HCT116 (cell line): ENCODE measurements at regions not wholly inside any gene's neighbourhood (a gene's known extent, or its start where the extent isn't known, plus 50 kb on each side); places are given as distances from the start of the nearest gene placed in this dataset.

ENCODE experiments used
- ATAC-seq: fragments of 200-7000 bp; cut with Tn5 transposase; 2 replicates; pipeline ENCODE4 v1.9.1; 2020; ENCODE audit warnings: mild to moderate bottlenecking, moderate library complexity
- BruUV-seq: library from RNA; stranded (reverse); fragments of 400-500 nt; replicated peaks from 2 replicates; lab custom pipeline; 2021; lab: Mats Ljungman, UMichigan
- CTCF ChIA-PET: fragments of 300-600 bp; sonication (Branson Sonifier 250); formaldehyde crosslinking; loops from one replicate; lab custom pipeline; 2021; ENCODE audit warnings: antibody characterized with exemption; lab: Charles Lee
- POLR2A ChIA-PET: fragments of 300-600, 350-600 bp; sonication (Branson Sonifier 250); formaldehyde crosslinking; loops from one replicate; lab custom pipeline; 2021; ENCODE audit warnings: antibody characterized with exemption; lab: Charles Lee
- RAD21 ChIA-PET, 2 experiments: fragments of 300-600 bp; sonication (Branson Sonifier 250); formaldehyde crosslinking; loops; one replicate each; lab custom pipeline; 2023; ENCODE audit warnings: low total read pairs in 2 of 2; ENCODE audit not compliant: uncharacterized antibody in 2 of 2, unreplicated experiment in 2 of 2, low non-redundant PET in 1 of 2; lab: Charles Lee
- DNase-seq: peaks from one replicate; pipeline ENCODE4 v3.0.0-alpha.2; 2010; ENCODE audit warnings: low read depth, low spot score
- H2AFZ ChIP-seq: fragments of 200-600 bp; shearing (Covaris generic), sonication (generic); 2 replicates; pipeline ENCODE4 v1.6.1; 2017; ENCODE audit warnings: low read depth, mixed run types, mixed read lengths, antibody characterized with exemption, low read length; ENCODE audit not compliant: poor library complexity, severe bottlenecking
- H3K27ac ChIP-seq: 2 replicates; pipeline ENCODE4 v1.5.1; 2012; ENCODE audit warnings: low read depth, low read length
- H3K27me3 ChIP-seq: fragments of 200-600 bp; sonication (generic); 2 replicates; pipeline ENCODE4 v1.6.1; 2016; ENCODE audit warnings: mixed run types, low read length, mixed read lengths; ENCODE audit not compliant: insufficient read depth
- H3K36me3 ChIP-seq, 2 experiments: fragments of 200-500 bp in 1 of 2; fragments of 200-600 bp in 1 of 2; sonication (Bioruptor generic) in 1 of 2; sonication (generic) in 1 of 2; 2 replicates each; pipeline versions ENCODE4 v1.5.1 to v1.6.1; 2014 to 2016; ENCODE audit warnings: low read length in 2 of 2, inconsistent platforms in 1 of 2, mixed read lengths in 1 of 2, mixed run types in 1 of 2; ENCODE audit not compliant: insufficient read depth in 2 of 2, control insufficient read depth in 1 of 2
- H3K4me1 ChIP-seq, 2 experiments: fragments of 200-600 bp in 1 of 2; sonication (generic) in 1 of 2; 2 replicates each; pipeline versions ENCODE4 v1.5.1 to v1.6.1; 2012 to 2017; ENCODE audit warnings: low read length in 2 of 2, inconsistent platforms in 1 of 2, mild to moderate bottlenecking in 1 of 2, mixed read lengths in 1 of 2, mixed run types in 1 of 2, moderate library complexity in 1 of 2; ENCODE audit not compliant: insufficient read depth in 2 of 2, control insufficient read depth in 1 of 2
- H3K4me2 ChIP-seq: fragments of 200-600 bp; sonication (generic); 2 replicates; pipeline ENCODE4 v1.6.1; 2017; ENCODE audit warnings: mixed run types, low read length, mixed read lengths
- H3K4me3 ChIP-seq, 2 experiments: fragments of 200-600 bp in 1 of 2; sonication (generic) in 1 of 2; replicated peaks in 1 of 2; 2 replicates each; pipeline ENCODE4 v1.5.1; 2011 to 2016; ENCODE audit warnings: low read length in 2 of 2, control low read depth in 1 of 2, low read depth in 1 of 2, mild to moderate bottlenecking in 1 of 2, mixed read lengths in 1 of 2, mixed run types in 1 of 2
- H3K79me2 ChIP-seq: fragments of 200-600 bp; sonication (generic); 2 replicates; pipeline ENCODE4 v1.6.1; 2017; ENCODE audit warnings: mild to moderate bottlenecking, mixed run types, low read length, moderate library complexity, mixed read lengths; ENCODE audit not compliant: insufficient read depth
- H3K9ac ChIP-seq: fragments of 200-600 bp; sonication (generic); 2 replicates; pipeline ENCODE4 v1.6.1; 2016; ENCODE audit warnings: low read length, mixed read lengths
- H3K9me2 ChIP-seq: fragments of 200-600 bp; sonication (generic), shearing (Covaris generic); 2 replicates; pipeline ENCODE4 v1.6.1; 2017; ENCODE audit warnings: mixed run types, mild to moderate bottlenecking, moderate library complexity; ENCODE audit not compliant: insufficient read depth
- H3K9me3 ChIP-seq, 2 experiments: fragments of 200-500 bp in 1 of 2; fragments of 200-600 bp in 1 of 2; sonication (Bioruptor generic) in 1 of 2; sonication (generic) in 1 of 2; 2 replicates each; pipeline ENCODE4 v1.6.1; 2014 to 2017; ENCODE audit warnings: low read length in 2 of 2, mixed read lengths in 2 of 2, inconsistent platforms in 1 of 2, low read depth in 1 of 2, mild to moderate bottlenecking in 1 of 2, mixed run types in 1 of 2, moderate library complexity in 1 of 2; ENCODE audit not compliant: control insufficient read depth in 1 of 2, insufficient read depth in 1 of 2
- H4K20me1 ChIP-seq: fragments of 200-600 bp; sonication (generic), shearing (Covaris generic); 2 replicates; pipeline ENCODE4 v1.6.1; 2017; ENCODE audit warnings: mixed run types, mild to moderate bottlenecking, moderate library complexity; ENCODE audit not compliant: insufficient read depth
- CEBPB ChIP-seq: IDR thresholded peaks from 2 replicates; pipeline ENCODE4 v1.6.1; 2012; ENCODE audit warnings: low read depth
- EGR1 ChIP-seq: IDR thresholded peaks from 2 replicates; pipeline ENCODE4 v1.6.1; 2012; ENCODE audit warnings: low read depth
- FOSL1 ChIP-seq: IDR thresholded peaks from 2 replicates; pipeline ENCODE4 v1.6.1; 2012; ENCODE audit warnings: low read depth
- JUND ChIP-seq: IDR thresholded peaks from 2 replicates; pipeline ENCODE4 v1.6.1; 2012
- POLR2A ChIP-seq: IDR thresholded peaks from 2 replicates; pipeline ENCODE4 v1.7.0; 2011; ENCODE audit warnings: borderline replicate concordance; ENCODE audit not compliant: insufficient read depth, insufficient read length; ENCODE audit errors: extremely low read depth
- SRF ChIP-seq: IDR thresholded peaks from 2 replicates; pipeline ENCODE4 v1.6.1; 2012; ENCODE audit warnings: low read depth
- ZBTB33 ChIP-seq: IDR thresholded peaks from 2 replicates; pipeline ENCODE4 v1.6.1; 2011; ENCODE audit warnings: mild to moderate bottlenecking, low read length, moderate library complexity; ENCODE audit not compliant: insufficient replicate concordance; ENCODE audit errors: extremely low read depth
- intact Hi-C: fragments of 100-400 bp; cut with micrococcal nuclease; formaldehyde crosslinking; loops from 2 replicates; pipeline ENCODE4 v1.10.0; 2022

- CTCF ChIA-PET, result no interaction called here
- no peak overlapping the region for H3K4me2 ChIP-seq
- no peaks in the 10 kb centered on the region for H3K4me1 ChIP-seq
- H3K9me2 ChIP-seq, result no peaks in the 10 kb centered on the region
- H3K79me2 ChIP-seq, result no peaks in the 10 kb centered on the region
- TF ChIP-seq POLR2A, result no peak
- TF ChIP-seq ZBTB33, result no peak
- no peak for TF ChIP-seq JUND
- no peak for TF ChIP-seq SRF
- no peak for TF ChIP-seq CEBPB
- no peak for TF ChIP-seq EGR1
- H4K20me1 ChIP-seq, result no peaks in the 10 kb centered on the region
- POLR2A ChIA-PET, result no interaction called here
- RAD21 ChIA-PET, result no interaction called here
- no TSS peak for BruUV-seq
- H3K9ac ChIP-seq, result no peak overlapping the region
- ATAC-seq (no peak), DNase-seq (no peak)
- H3K9me3 ChIP-seq, result peaks cover 6 to 10% of the 10 kb centered on the region in 2 experiments; a peak in 2 of 4 replicates
- no peak overlapping the region for H2AFZ ChIP-seq
- H3K36me3 ChIP-seq, result no peaks in the 10 kb centered on the region
- H3K4me3 ChIP-seq, result no peak overlapping the region
- H3K27me3 ChIP-seq, result no peaks in the 10 kb centered on the region
- H3K27ac ChIP-seq, result no peak overlapping the region
- intact Hi-C loops, result no loop called here
Measured at GRCh38 chr9:26171691-26172090, 493.4 kb upstream of the TUSC1 start.

- H4K20me1 ChIP-seq, result no peaks in the 10 kb centered on the region
- RAD21 ChIA-PET, result no interaction called here
- no peaks in the 10 kb centered on the region for H3K27me3 ChIP-seq
- no peaks in the 10 kb centered on the region for H3K36me3 ChIP-seq
- POLR2A ChIA-PET, result no interaction called here
- DNase-seq, result no peak
- no peak overlapping the region for H3K4me2 ChIP-seq
- no peak overlapping the region for H3K27ac ChIP-seq
- H3K9ac ChIP-seq, result no peak overlapping the region
- TF ChIP-seq POLR2A (no peak), FOSL1 (no peak)
- no peak for ATAC-seq
- CTCF ChIA-PET, result no interaction called here
- peaks cover 11 to 13% of the 10 kb centered on the region in 2 experiments; a peak in 2 of 4 replicates for H3K9me3 ChIP-seq
- intact Hi-C loops, result no loop called here
- no peaks in the 10 kb centered on the region for H3K9me2 ChIP-seq
- no TSS peak for BruUV-seq
- no peaks in the 10 kb centered on the region for H3K79me2 ChIP-seq
- H3K4me3 ChIP-seq, result no peak overlapping the region
- no peaks in the 10 kb centered on the region for H3K4me1 ChIP-seq
- H2AFZ ChIP-seq, result no peak overlapping the region
Measured at GRCh38 chr9:26170190-26170589, 491.9 kb upstream of the TUSC1 start.
